Stomach (tissue), 8 donors: ENCODE measurements at regions not wholly inside any gene's neighbourhood (a gene's known extent, or its start where the extent isn't known, plus 50 kb on each side); places are given as distances from the start of the nearest gene placed in this dataset.

ENCODE experiments used
- DNase-seq, 2 donors: peaks; one replicate each; pipeline versions ENCODE4 v3.0.0 to v3.0.0-alpha.2; 2013 to 2019
- H3K27ac ChIP-seq, 5 donors: fragments of 200-600 bp in 4 of 5; sonication (generic) in 4 of 5; one replicate each; pipeline ENCODE4 v1.5.1; 2013 to 2019; ENCODE audit warnings: mild to moderate bottlenecking in 1 of 5, moderate library complexity in 1 of 5
- H3K27me3 ChIP-seq, 3 donors: fragments of 200-600 bp; sonication (generic); one replicate each; pipeline ENCODE4 v1.5.1; 2017 to 2019; ENCODE audit warnings: mixed run types in 1 of 3
- H3K36me3 ChIP-seq, 4 donors: fragments of 200-600 bp; sonication (generic); 1 replicate in 3 of 4; 2 replicates in 1 of 4; pipeline ENCODE4 v1.5.1; 2016 to 2019
- H3K4me1 ChIP-seq, 4 donors: fragments of 200-600 bp; sonication (generic); one replicate each; pipeline ENCODE4 v1.5.1; 2016 to 2019
- H3K4me3 ChIP-seq, 4 donors: fragments of 200-600 bp; sonication (generic) in 3 of 4; one replicate each; pipeline ENCODE4 v1.5.1; 2016 to 2019; ENCODE audit warnings: mild to moderate bottlenecking in 1 of 4
- H3K9me3 ChIP-seq, 4 donors: fragments of 200-600 bp; sonication (generic); one replicate each; pipeline ENCODE4 v1.5.1; 2016 to 2019
- CTCF ChIP-seq, 7 experiments: fragments of 450-650 bp in 4 of 7; fragments of 200-600 bp in 3 of 7; sonication (generic) in 3 of 7; IDR thresholded peaks; one replicate each; pipeline ENCODE4 v1.5.1; 2016 to 2019; ENCODE audit warnings: antibody characterized with exemption in 7 of 7, control low read depth in 2 of 7, mild to moderate bottlenecking in 1 of 7
- EP300 ChIP-seq: sonication (generic); formaldehyde crosslinking; IDR thresholded peaks from one replicate; pipeline ENCODE4 v1.6.1; 2017; ENCODE audit warnings: antibody characterized with exemption
- POLR2A ChIP-seq, 4 donors: fragments of 450-650 bp; IDR thresholded peaks; one replicate each; pipeline ENCODE4 v1.6.1; 2016; ENCODE audit warnings: antibody characterized with exemption in 4 of 4, control low read depth in 2 of 4, mild to moderate bottlenecking in 1 of 4, moderate library complexity in 1 of 4
- POLR2AphosphoS5 ChIP-seq, 3 donors: sonication (generic); formaldehyde crosslinking; IDR thresholded peaks; one replicate each; pipeline ENCODE4 v1.6.1; 2016; ENCODE audit warnings: antibody characterized with exemption in 3 of 3
- WGBS, 5 donors: extraction: QIAGEN DNeasy Blood & Tissue Kit in 3 of 5; methylation state at CpG; one replicate each; pipeline versions ENCODE4 v1.1.5 to v1.1.7; 2013 to 2018; 5-methylcytosine and 5-hydroxymethylcytosine counted together
- intact Hi-C: fragments of 100-400 bp; cut with DNase I; formaldehyde crosslinking; loops from one replicate; pipeline ENCODE4 v1.15.1; 2023; ENCODE audit warnings: low total_unique reads
- donor health status: healthy with polysubstance abuse.
- donor health status: Bipolar disorder and iron deficiency.
- donor health status: healthy.

- Histone ChIP-seq H3K4me1 (peaks cover 13 to 53% (median 27%) of the 10 kb centered on the region in 4 donors), H3K27ac (peak overlapping the region in 3 of 5 donors; percentile 70 to 85 (median 78)), H3K4me3 (no peak overlapping the region), H3K9me3 (no peaks in the 10 kb centered on the region), H3K27me3 (no peaks in the 10 kb centered on the region), H3K36me3 (no peaks in the 10 kb centered on the region)
- peak in 1 of 2 donors; percentile 30 for DNase-seq
- intact Hi-C loops, result no loop called here
- TF ChIP-seq CTCF (IDR thresholded peaks at IDR 0.05), result no peak
- TF ChIP-seq POLR2AphosphoS5 (IDR thresholded peaks at IDR 0.05), result no peak
- TF ChIP-seq EP300, result no peak
- TF ChIP-seq POLR2A (IDR thresholded peaks at IDR 0.05), result no peak
- WGBS, 5 donors, result 32 to 48% (median 36%) methylated on average over 4 of the region's 4 CpGs
Measured at GRCh38 chr20:8078528-8078914, 53.5 kb upstream of the PLCB1 start.

GRCh38 chr20:8079976-8080375, 52.1 kb upstream of the PLCB1 start:
- TF ChIP-seq EP300 (no peak), POLR2A (IDR thresholded peaks at IDR 0.05) (no peak), CTCF (IDR thresholded peaks at IDR 0.05) (no peak), POLR2AphosphoS5 (IDR thresholded peaks at IDR 0.05) (no peak)
- H3K4me3 ChIP-seq, result no peak overlapping the region
- no peak for DNase-seq
- no peaks in the 10 kb centered on the region for H3K9me3 ChIP-seq
- intact Hi-C loops, result no loop called here
- no peaks in the 10 kb centered on the region for H3K27me3 ChIP-seq
- H3K4me1 ChIP-seq, result peaks cover 13 to 48% (median 25%) of the 10 kb centered on the region in 4 donors
- H3K27ac ChIP-seq, result no peak overlapping the region
- no peaks in the 10 kb centered on the region for H3K36me3 ChIP-seq

GRCh38 chr20:8082025-8082424, 50.0 kb upstream of the PLCB1 start:
- H3K36me3 ChIP-seq, result no peaks in the 10 kb centered on the region
- intact Hi-C loops, result no loop called here
- peak in 1 of 2 donors; percentile 23 for DNase-seq
- no peak overlapping the region for H3K4me3 ChIP-seq
- H3K4me1 ChIP-seq, result peaks cover 4 to 29% (median 13%) of the 10 kb centered on the region in 4 donors
- TF ChIP-seq POLR2AphosphoS5 (IDR thresholded peaks at IDR 0.05), result no peak
- TF ChIP-seq EP300, result no peak
- TF ChIP-seq POLR2A (IDR thresholded peaks at IDR 0.05), result no peak
- TF ChIP-seq CTCF (IDR thresholded peaks at IDR 0.05), result peak in 3 of 7 experiments; percentile 24 to 35 (median 28)
- no peaks in the 10 kb centered on the region for H3K27me3 ChIP-seq
- H3K27ac ChIP-seq, result no peak overlapping the region
- H3K9me3 ChIP-seq, result no peaks in the 10 kb centered on the region
